CD14-positive monocyte (primary cell): ENCODE measurements at regions not wholly inside any gene's neighbourhood (a gene's known extent, or its start where the extent isn't known, plus 50 kb on each side); places are given as distances from the start of the nearest gene placed in this dataset.

Experiments used
- DNase-seq, 3 donors: peaks; one replicate each; pipeline ENCODE4 v3.0.0-alpha.2; 2011 to 2022
- H2AFZ ChIP-seq: 2 replicates; pipeline ENCODE4 v1.6.0; 2012; ENCODE audit warnings: mild to moderate bottlenecking, low read depth, low read length, inconsistent platforms; ENCODE audit not compliant: insufficient read depth, poor library complexity, severe bottlenecking
- H3K27ac ChIP-seq, 2 donors: 1 replicate in 1 of 2; 2 replicates in 1 of 2; pipeline ENCODE4 v1.5.1; 2012 to 2013; ENCODE audit warnings: low read length in 2 of 2, control low read depth in 1 of 2, inconsistent platforms in 1 of 2, low read depth in 1 of 2, mild to moderate bottlenecking in 1 of 2
- H3K27me3 ChIP-seq, 2 donors: one replicate each; pipeline versions ENCODE4 v1.6.0 to v1.6.1; 2011 to 2013; ENCODE audit warnings: low read length in 2 of 2; ENCODE audit not compliant: control insufficient read depth in 2 of 2, insufficient read depth in 2 of 2
- H3K36me3 ChIP-seq, 2 donors: replicated peaks in 1 of 2; 1 replicate in 1 of 2; 2 replicates in 1 of 2; pipeline versions ENCODE4 v1.5.1 to v1.6.1; 2012 to 2013; ENCODE audit warnings: low read length in 2 of 2, control low read depth in 1 of 2, inconsistent platforms in 1 of 2, mild to moderate bottlenecking in 1 of 2; ENCODE audit not compliant: insufficient read depth in 2 of 2, control insufficient read depth in 1 of 2
- H3K4me1 ChIP-seq, 2 donors: 1 replicate in 1 of 2; 2 replicates in 1 of 2; pipeline versions ENCODE4 v1.5.1 to v1.6.1; 2012 to 2013; ENCODE audit warnings: low read length in 2 of 2, control low read depth in 1 of 2, inconsistent platforms in 1 of 2, mild to moderate bottlenecking in 1 of 2, moderate library complexity in 1 of 2; ENCODE audit not compliant: insufficient read depth in 2 of 2, control insufficient read depth in 1 of 2
- H3K4me2 ChIP-seq: replicated peaks from 2 replicates; pipeline ENCODE3; 2012; ENCODE audit warnings: low read length, moderate library complexity, mild to moderate bottlenecking; ENCODE audit not compliant: poor library complexity, severe bottlenecking; ENCODE audit errors: extremely low read depth
- H3K4me3 ChIP-seq, 3 experiments: fragments of 200-600 bp in 1 of 3; sonication (generic) in 1 of 3; replicated peaks in 1 of 3; 1 replicate in 2 of 3; 2 replicates in 1 of 3; pipeline ENCODE4 v1.5.1; 2011 to 2013; ENCODE audit warnings: low read length in 3 of 3, mild to moderate bottlenecking in 3 of 3, control low read depth in 2 of 3, low read depth in 2 of 3, inconsistent platforms in 1 of 3, moderate library complexity in 1 of 3
- H3K79me2 ChIP-seq: 2 replicates; pipeline ENCODE4 v1.6.0; 2012; ENCODE audit warnings: mild to moderate bottlenecking, control low read depth, inconsistent platforms, low read length, moderate library complexity; ENCODE audit not compliant: insufficient read depth
- H3K9ac ChIP-seq: 2 replicates; pipeline ENCODE4 v1.6.0; 2017; ENCODE audit warnings: low read length, mild to moderate bottlenecking; ENCODE audit not compliant: insufficient read depth, poor library complexity, severe bottlenecking
- H3K9me3 ChIP-seq, 2 donors: replicated peaks in 1 of 2; 1 replicate in 1 of 2; 2 replicates in 1 of 2; pipeline versions ENCODE4 v1.5.1 to v1.6.1; 2012 to 2013; ENCODE audit warnings: low read length in 2 of 2, control low read depth in 1 of 2; ENCODE audit not compliant: control insufficient read depth in 1 of 2, insufficient read depth in 1 of 2
- H4K20me1 ChIP-seq: 2 replicates; pipeline ENCODE4 v1.6.0; 2012; ENCODE audit warnings: mild to moderate bottlenecking, low read length, control low read depth, moderate library complexity; ENCODE audit not compliant: insufficient read depth
- H3K27ac Mint-ChIP-seq, 7 donors: one replicate each; pipeline ENCODE4 v1.8.0; 2020; ENCODE audit warnings: mild to moderate bottlenecking in 7 of 7, mixed read lengths in 7 of 7, moderate library complexity in 6 of 7, inconsistent platforms in 2 of 7
- H3K27me3 Mint-ChIP-seq, 3 donors: one replicate each; pipeline ENCODE4 v1.8.0; 2021 to 2022; ENCODE audit warnings: low read depth in 3 of 3, mild to moderate bottlenecking in 3 of 3, mixed read lengths in 3 of 3, moderate library complexity in 3 of 3, inconsistent platforms in 1 of 3
- H3K36me3 Mint-ChIP-seq, 2 donors: one replicate each; pipeline ENCODE4 v1.8.0; 2020; ENCODE audit warnings: mixed read lengths in 2 of 2, inconsistent platforms in 1 of 2, mild to moderate bottlenecking in 1 of 2
- H3K4me1 Mint-ChIP-seq: one replicate; pipeline ENCODE4 v1.8.0; 2020; ENCODE audit warnings: mild to moderate bottlenecking, mixed read lengths
- H3K4me3 Mint-ChIP-seq, 2 donors: one replicate each; pipeline ENCODE4 v1.8.0; 2020; ENCODE audit warnings: mild to moderate bottlenecking in 2 of 2, mixed read lengths in 2 of 2, moderate library complexity in 1 of 2
- H3K9me3 Mint-ChIP-seq, 7 donors: one replicate each; pipeline ENCODE4 v1.8.0; 2020 to 2022; ENCODE audit warnings: mixed read lengths in 7 of 7, mild to moderate bottlenecking in 6 of 7, moderate library complexity in 6 of 7, inconsistent platforms in 2 of 7
- WGBS: methylation state at CpG from one replicate; pipeline ENCODE4 v1.1.5; 2013; ENCODE audit warnings: missing lambda C conversion rate; ENCODE audit not compliant: insufficient coverage; 5-methylcytosine and 5-hydroxymethylcytosine counted together
- intact Hi-C, 2 donors: fragments of 100-400 bp; cut with micrococcal nuclease; formaldehyde crosslinking; loops; one replicate each; pipeline versions ENCODE4 v1.15.0 to v1.15.1; 2023
- TF ChIP-seq, protein P1 (sequence below): fragments of 200-600 bp; IDR thresholded peaks from one replicate; pipeline ENCODE4 v1.8.0; 2022; ENCODE audit warnings: antibody characterized with exemption, mild to moderate bottlenecking

DNA sequence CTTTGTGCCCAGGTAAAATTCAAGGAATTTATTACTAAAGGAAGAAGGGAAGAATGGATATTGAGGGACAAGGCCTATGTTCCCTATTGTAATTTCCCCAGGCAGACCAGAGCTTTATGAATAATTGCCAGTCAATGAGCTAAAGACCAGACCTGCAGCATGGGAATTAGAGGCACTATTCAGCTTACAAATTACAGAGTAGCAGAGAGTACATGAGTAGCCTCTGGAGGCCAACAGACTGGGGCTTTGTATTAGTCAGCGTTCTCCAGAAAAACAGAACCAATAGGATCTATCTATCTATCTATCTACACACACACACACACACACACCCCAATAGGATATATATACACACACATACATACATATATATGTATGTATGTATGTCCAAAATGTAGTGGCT is 120.0 kb upstream of the RPH3A start:
- intact Hi-C loops, result no loop called here
- H3K9me3 ChIP-seq, result no peaks in the 10 kb centered on the region
- H3K9ac ChIP-seq, result no peak overlapping the region
- H3K4me3 ChIP-seq, result no peak overlapping the region
- H3K27ac ChIP-seq, result no peak overlapping the region
- DNase-seq, result no peak
- H3K4me1 Mint-ChIP-seq, result no peaks in the 10 kb centered on the region
- no peak overlapping the region for H3K4me3 Mint-ChIP-seq
- no peaks in the 10 kb centered on the region for H3K4me1 ChIP-seq
- H4K20me1 ChIP-seq, result no peaks in the 10 kb centered on the region
- TF ChIP-seq, protein P1, sequence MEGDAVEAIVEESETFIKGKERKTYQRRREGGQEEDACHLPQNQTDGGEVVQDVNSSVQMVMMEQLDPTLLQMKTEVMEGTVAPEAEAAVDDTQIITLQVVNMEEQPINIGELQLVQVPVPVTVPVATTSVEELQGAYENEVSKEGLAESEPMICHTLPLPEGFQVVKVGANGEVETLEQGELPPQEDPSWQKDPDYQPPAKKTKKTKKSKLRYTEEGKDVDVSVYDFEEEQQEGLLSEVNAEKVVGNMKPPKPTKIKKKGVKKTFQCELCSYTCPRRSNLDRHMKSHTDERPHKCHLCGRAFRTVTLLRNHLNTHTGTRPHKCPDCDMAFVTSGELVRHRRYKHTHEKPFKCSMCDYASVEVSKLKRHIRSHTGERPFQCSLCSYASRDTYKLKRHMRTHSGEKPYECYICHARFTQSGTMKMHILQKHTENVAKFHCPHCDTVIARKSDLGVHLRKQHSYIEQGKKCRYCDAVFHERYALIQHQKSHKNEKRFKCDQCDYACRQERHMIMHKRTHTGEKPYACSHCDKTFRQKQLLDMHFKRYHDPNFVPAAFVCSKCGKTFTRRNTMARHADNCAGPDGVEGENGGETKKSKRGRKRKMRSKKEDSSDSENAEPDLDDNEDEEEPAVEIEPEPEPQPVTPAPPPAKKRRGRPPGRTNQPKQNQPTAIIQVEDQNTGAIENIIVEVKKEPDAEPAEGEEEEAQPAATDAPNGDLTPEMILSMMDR, result no peak
- H3K27me3 ChIP-seq, result no peaks in the 10 kb centered on the region
- no peak overlapping the region for H3K27ac Mint-ChIP-seq
- H3K4me2 ChIP-seq, result no peak overlapping the region
- no peak overlapping the region for H2AFZ ChIP-seq
- H3K36me3 Mint-ChIP-seq, result no peaks in the 10 kb centered on the region
- no peaks in the 10 kb centered on the region for H3K79me2 ChIP-seq
- H3K9me3 Mint-ChIP-seq, result no peaks in the 10 kb centered on the region
- WGBS, result no CpG with 5 or more reads among the region's 1 CpG
- peaks cover 2 to 12% (median 5%) of the 10 kb centered on the region in 3 donors for H3K27me3 Mint-ChIP-seq
- H3K36me3 ChIP-seq, result no peaks in the 10 kb centered on the region

DNA sequence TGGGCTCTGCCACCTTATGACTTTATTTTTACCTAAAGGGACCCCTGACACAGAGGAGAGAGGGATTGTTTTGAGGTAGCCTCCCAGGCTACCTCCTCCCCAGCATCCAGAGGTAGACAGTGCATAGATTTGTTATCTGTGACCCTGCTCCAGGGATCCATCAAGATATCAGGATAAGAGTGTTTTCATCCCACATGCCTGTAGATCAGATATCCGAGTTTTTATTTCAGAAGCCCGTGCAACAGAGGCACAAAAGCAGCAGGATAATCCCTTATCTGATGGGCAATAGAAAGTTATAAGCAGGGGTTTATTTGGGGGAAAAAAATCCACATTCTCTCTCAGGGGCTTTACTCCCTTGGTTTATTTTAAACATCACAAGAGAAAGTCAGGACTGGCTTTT is 117.0 kb upstream of the RPH3A start:
- no peaks in the 10 kb centered on the region for H3K79me2 ChIP-seq
- TF ChIP-seq, protein P1, result no peak
- H3K9me3 ChIP-seq, result no peaks in the 10 kb centered on the region
- H3K4me1 ChIP-seq, result no peaks in the 10 kb centered on the region
- H3K27ac ChIP-seq, result no peak overlapping the region
- H3K27me3 ChIP-seq, result no peaks in the 10 kb centered on the region
- no peaks in the 10 kb centered on the region for H3K9me3 Mint-ChIP-seq
- no peaks in the 10 kb centered on the region for H3K36me3 Mint-ChIP-seq
- H3K27me3 Mint-ChIP-seq, result peaks cover 5 to 11% (median 7%) of the 10 kb centered on the region in 3 donors
- H3K4me2 ChIP-seq, result no peak overlapping the region
- intact Hi-C loops, result no loop called here
- H3K4me3 ChIP-seq, result no peak overlapping the region
- no peaks in the 10 kb centered on the region for H3K36me3 ChIP-seq
- H3K9ac ChIP-seq, result no peak overlapping the region
- no peak overlapping the region for H3K27ac Mint-ChIP-seq
- no CpG with 5 or more reads among the region's 2 CpGs for WGBS
- no peak overlapping the region for H3K4me3 Mint-ChIP-seq
- H4K20me1 ChIP-seq, result no peaks in the 10 kb centered on the region
- no peak for DNase-seq
- no peaks in the 10 kb centered on the region for H3K4me1 Mint-ChIP-seq
- no peak overlapping the region for H2AFZ ChIP-seq
